Uterus (tissue), 3 donors: ENCODE measurements at regions not wholly inside any gene's neighbourhood (a gene's known extent, or its start where the extent isn't known, plus 50 kb on each side); places are given as distances from the start of the nearest gene placed in this dataset.

Experiments used
- DNase-seq, 2 donors: peaks; one replicate each; pipeline ENCODE4 v3.0.0-alpha.2; 2019 to 2020
- H3K27ac ChIP-seq, 2 donors: fragments of 200-600 bp; sonication (generic); 1 replicate in 1 of 2; 2 replicates in 1 of 2; pipeline ENCODE4 v1.5.1; 2016 to 2018
- H3K27me3 ChIP-seq, 2 donors: fragments of 200-600 bp; sonication (generic); one replicate each; pipeline ENCODE4 v1.5.1; 2018 to 2019; ENCODE audit warnings: control low read depth in 1 of 2
- H3K36me3 ChIP-seq, 2 donors: fragments of 200-600 bp; sonication (generic); one replicate each; pipeline ENCODE4 v1.5.1; 2019; ENCODE audit warnings: control low read depth in 1 of 2
- H3K4me1 ChIP-seq, 2 donors: fragments of 200-600 bp; sonication (generic); one replicate each; pipeline ENCODE4 v1.5.1; 2018 to 2019; ENCODE audit warnings: control low read depth in 1 of 2
- H3K4me3 ChIP-seq, 2 donors: fragments of 200-600 bp; sonication (generic); 1 replicate in 1 of 2; 2 replicates in 1 of 2; pipeline ENCODE4 v1.5.1; 2018 to 2019; ENCODE audit warnings: mild to moderate bottlenecking in 1 of 2
- H3K9me3 ChIP-seq, 2 donors: fragments of 200-600 bp; sonication (generic); one replicate each; pipeline ENCODE4 v1.5.1; 2019; ENCODE audit warnings: control low read depth in 1 of 2
- CTCF ChIP-seq, 4 experiments: fragments of 200-600 bp in 2 of 4; fragments of 450-650 bp in 2 of 4; sonication (generic) in 2 of 4; IDR thresholded peaks; one replicate each; pipeline ENCODE4 v1.5.1; 2016 to 2019; ENCODE audit warnings: antibody characterized with exemption in 4 of 4, mild to moderate bottlenecking in 2 of 4, moderate library complexity in 1 of 4
- POLR2A ChIP-seq, 2 donors: fragments of 450-650 bp; IDR thresholded peaks; one replicate each; pipeline ENCODE4 v1.6.1; 2016; ENCODE audit warnings: antibody characterized with exemption in 2 of 2, mild to moderate bottlenecking in 1 of 2, moderate library complexity in 1 of 2
- intact Hi-C: fragments of 100-400 bp; cut with DNase I; formaldehyde crosslinking; loops from one replicate; pipeline ENCODE4 v1.15.1; 2023; ENCODE audit warnings: low total_unique reads
- donor health status: DM: yes; HTN: yes; CAD: no.

GRCh38 chr6:90714319-90714718 is 127.4 kb upstream of the MAP3K7 start:
- TF ChIP-seq POLR2A (IDR thresholded peaks at IDR 0.05) = no peak
- TF ChIP-seq CTCF (IDR thresholded peaks at IDR 0.05) = no peak
- intact Hi-C loops = no loop called here
- Histone ChIP-seq H3K4me3 (no peak overlapping the region), H3K27ac (no peak overlapping the region), H3K9me3 (no peaks in the 10 kb centered on the region), H3K27me3 (no peaks in the 10 kb centered on the region), H3K36me3 (no peaks in the 10 kb centered on the region), H3K4me1 (peaks cover 0 to 3% of the 10 kb centered on the region in 2 donors)
- no peak for DNase-seq

GRCh38 chr6:90712114-90712513 is 125.2 kb upstream of the MAP3K7 start:
- Histone ChIP-seq H3K4me1 (peaks cover 0 to 3% of the 10 kb centered on the region in 2 donors), H3K4me3 (no peak overlapping the region), H3K27ac (no peak overlapping the region), H3K36me3 (no peaks in the 10 kb centered on the region), H3K27me3 (no peaks in the 10 kb centered on the region), H3K9me3 (no peaks in the 10 kb centered on the region)
- DNase-seq = no peak
- intact Hi-C loops = no loop called here
- TF ChIP-seq POLR2A (IDR thresholded peaks at IDR 0.05) (no peak), CTCF (IDR thresholded peaks at IDR 0.05) (no peak)

GRCh38 chr6:90709431-90709996 is 122.6 kb upstream of the MAP3K7 start:
- H3K4me1 ChIP-seq = peaks cover 0 to 3% of the 10 kb centered on the region in 2 donors
- no peaks in the 10 kb centered on the region for H3K36me3 ChIP-seq
- no peaks in the 10 kb centered on the region for H3K9me3 ChIP-seq
- no peaks in the 10 kb centered on the region for H3K27me3 ChIP-seq
- peak overlapping the region in 1 of 2 donors; percentile 24 for H3K27ac ChIP-seq
- TF ChIP-seq POLR2A (IDR thresholded peaks at IDR 0.05) (no peak), CTCF (IDR thresholded peaks at IDR 0.05) (no peak)
- DNase-seq = no peak
- intact Hi-C loops = no loop called here
- H3K4me3 ChIP-seq = no peak overlapping the region

GRCh38 chr6:90708206-90708737 is 121.4 kb upstream of the MAP3K7 start:
- Histone ChIP-seq H3K4me1 (peaks cover 0 to 3% of the 10 kb centered on the region in 2 donors), H3K27me3 (no peaks in the 10 kb centered on the region), H3K27ac (no peak overlapping the region), H3K9me3 (no peaks in the 10 kb centered on the region), H3K4me3 (no peak overlapping the region), H3K36me3 (no peaks in the 10 kb centered on the region)
- DNase-seq = no peak
- intact Hi-C loops = no loop called here
- no peak for TF ChIP-seq POLR2A (IDR thresholded peaks at IDR 0.05)

- intact Hi-C loops = no loop called here
- no peaks in the 10 kb centered on the region for H3K36me3 ChIP-seq
- peaks cover 0 to 3% of the 10 kb centered on the region in 2 donors for H3K4me1 ChIP-seq
Observed at GRCh38 chr6:90707246-90707645, 120.4 kb upstream of the MAP3K7 start.

More at GRCh38 chr6:90707246-90707645, 120.4 kb upstream of the MAP3K7 start:
- no peak for TF ChIP-seq POLR2A (IDR thresholded peaks at IDR 0.05)
- no peak for TF ChIP-seq CTCF (IDR thresholded peaks at IDR 0.05)
- H3K27me3 ChIP-seq = no peaks in the 10 kb centered on the region
- no peak overlapping the region for H3K4me3 ChIP-seq
- H3K27ac ChIP-seq = no peak overlapping the region
- no peak for DNase-seq
- H3K9me3 ChIP-seq = no peaks in the 10 kb centered on the region
